ENCODE measurements at regions not wholly inside any gene's neighbourhood (a gene's known extent, or its start where the extent isn't known, plus 50 kb on each side); places are given as distances from the start of the nearest gene placed in this dataset.
"Not testable (repeated sequence)": the region's sequence is repeated elsewhere in the genome, so short reads cannot be mapped to it uniquely, and the experiment has no call there.

DNA sequence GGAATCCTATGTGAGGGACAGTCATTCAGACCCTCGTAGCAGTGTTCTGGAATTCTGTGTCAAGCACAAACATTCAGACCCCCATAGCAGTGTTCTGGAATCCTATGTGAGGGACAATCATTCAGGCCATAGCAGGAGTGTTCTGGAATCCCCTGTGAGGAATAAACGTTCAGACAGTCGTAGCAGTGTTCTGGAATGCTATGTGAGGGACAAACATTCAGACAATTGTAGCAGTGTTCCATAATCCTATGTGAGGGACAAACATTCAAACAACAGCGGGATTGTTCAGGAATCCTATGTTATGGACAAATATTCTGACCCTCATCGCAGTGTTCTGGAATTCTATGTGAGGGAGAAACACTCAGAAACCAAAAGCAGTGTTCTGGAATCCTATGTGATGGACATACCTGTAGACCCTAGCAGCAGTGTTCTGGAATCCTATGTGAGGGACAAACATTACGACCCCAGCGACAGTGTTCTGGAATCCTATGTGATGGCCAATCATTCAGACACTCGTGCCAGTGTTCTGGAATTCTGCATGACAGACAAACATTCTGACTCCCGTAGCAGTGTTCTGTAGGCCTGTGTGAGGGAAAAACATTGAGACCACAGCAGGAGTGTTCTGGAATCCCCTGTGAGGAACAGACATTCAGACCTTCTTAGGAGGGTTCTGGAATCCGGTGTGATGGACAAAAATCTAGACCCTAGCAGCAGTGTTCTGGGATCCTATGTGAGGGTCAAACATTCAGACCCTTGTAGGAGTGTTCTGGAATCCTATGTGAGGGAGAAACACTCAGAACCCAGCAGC is 388.1 kb upstream of the SPATA31A5 start:
- intact Hi-C loops (cut with DNase I); DNase-seq: not testable (repeated sequence)

DNA sequence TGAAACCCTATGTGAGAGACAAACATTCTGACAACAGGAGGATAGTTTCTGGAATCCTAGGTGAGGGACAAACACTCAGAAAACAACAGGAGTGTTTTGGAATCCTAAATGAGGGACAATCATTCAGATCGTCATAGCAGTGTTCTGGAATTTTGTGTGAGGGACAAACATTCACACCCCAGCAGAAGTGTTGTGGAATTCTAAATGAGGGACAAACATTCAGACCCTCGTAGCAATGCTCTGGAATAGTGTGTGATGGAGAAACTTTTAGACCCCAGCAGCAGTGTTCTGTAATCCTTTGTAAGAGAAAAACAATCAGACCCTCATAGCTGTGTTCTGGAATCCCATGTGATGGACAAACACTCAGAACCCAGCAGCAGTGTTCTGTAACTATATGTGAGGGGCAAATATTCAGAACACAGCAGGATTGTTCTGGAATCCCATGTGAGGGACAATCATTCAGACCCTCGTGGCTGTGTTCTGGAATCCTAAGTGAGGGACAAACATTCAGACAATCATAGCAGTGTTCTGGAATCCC is 387.4 kb upstream of the SPATA31A5 start:
- DNase-seq; intact Hi-C loops (cut with DNase I): not testable (repeated sequence)

DNA sequence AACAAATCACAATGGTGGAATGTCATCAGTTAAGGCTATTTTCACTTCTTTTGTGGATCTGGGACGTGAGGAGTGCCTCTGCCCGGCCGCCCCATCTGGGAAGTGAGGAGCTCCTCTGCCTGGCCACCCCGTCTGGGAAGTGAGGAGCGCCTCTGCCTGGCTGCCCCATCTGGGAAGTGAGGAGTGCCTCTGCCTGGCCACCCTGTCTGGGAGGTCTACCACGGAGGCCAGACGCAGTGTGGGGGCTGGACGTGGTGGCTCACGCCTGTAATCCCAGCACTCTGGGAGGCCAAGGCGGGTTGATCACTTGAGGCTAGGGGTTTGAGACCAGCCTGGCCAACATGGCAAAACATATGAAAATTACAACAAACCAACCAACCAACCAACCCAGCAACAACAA is 369.7 kb upstream of the SPATA31A5 start:
- intact Hi-C loops (cut with DNase I); DNase-seq: not testable (repeated sequence)

DNA sequence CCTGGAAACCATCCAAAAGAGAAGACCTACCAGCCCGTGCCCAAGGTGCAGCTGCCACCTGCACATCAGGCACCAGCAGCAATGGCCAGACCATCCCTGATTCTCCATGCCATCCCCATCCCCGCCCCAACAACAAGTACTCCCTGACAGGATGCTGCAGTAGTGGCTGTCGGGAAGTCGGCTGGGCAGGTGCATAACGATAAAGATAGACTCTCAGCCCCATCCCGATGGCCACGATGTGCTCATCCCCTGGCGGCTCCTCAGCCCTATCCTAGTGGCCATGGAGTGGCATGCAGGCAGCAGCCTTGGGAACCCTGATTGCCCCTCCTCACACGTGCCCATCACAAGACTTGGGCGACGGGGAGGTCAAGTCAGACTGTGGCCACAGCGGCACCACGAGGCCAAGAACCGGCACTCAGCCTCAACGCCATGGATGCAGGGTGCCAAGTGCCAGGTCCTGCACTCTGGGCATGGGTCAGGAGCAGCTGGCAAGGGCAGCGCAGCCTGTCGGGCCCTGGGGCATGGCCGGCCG is 368.8 kb upstream of the SPATA31A5 start:
- intact Hi-C loops (cut with DNase I) = no loop called here
- DNase-seq = peak in 1 of 42 donors; percentile 8

DNA sequence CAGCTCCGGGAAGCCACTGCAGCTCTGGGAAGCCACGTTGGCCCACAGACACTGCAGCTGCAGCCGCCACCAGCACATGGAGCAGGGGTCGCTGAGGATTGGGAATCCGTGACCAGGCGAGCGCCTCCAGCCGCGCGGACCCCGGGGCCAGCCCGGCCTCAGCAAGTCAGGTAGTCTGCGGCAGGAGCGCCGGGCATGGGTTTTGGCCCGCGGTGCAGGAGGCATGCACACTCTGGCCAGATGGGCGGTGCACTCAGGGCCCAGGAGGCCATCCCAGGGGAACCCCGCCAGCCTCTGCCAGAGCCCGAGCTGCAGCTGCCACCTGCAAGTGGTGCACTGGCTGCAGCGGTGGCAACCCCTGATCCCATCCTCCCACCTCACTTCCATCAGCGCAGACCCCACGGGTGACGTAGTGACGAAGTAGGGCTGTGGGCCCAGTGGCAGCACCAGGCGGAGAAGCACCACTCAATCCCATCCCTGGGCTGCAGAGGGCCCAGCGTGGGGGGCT is 368.3 kb upstream of the SPATA31A5 start:
- intact Hi-C loops (cut with DNase I) = no loop called here

DNA sequence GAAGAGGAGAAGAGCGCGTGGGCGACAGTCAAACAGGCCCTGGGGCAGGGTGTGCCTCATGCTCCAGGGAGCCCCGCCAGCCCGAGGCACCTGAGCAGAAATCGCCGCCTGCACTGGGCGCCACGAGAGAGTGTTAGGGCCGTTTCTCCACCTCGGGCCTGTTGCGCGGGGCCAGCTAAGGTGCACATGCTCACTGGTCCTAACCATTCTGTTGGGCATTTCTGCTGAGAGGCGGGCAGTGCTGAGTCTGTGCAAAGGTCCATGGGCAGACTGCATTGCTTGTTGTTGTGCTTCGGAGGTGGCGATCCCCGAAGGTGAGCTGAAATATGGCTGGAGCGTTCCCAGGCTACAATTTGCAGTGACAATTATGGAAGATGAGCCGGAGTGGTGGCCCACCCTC is 367.8 kb upstream of the SPATA31A5 start:
- intact Hi-C loops (cut with DNase I) = no loop called here
- no peak for DNase-seq

More for the DNA sequence above, 368.3 kb upstream of the SPATA31A5 start:
- DNase-seq = peak in 1 of 42 donors; percentile 8

DNA sequence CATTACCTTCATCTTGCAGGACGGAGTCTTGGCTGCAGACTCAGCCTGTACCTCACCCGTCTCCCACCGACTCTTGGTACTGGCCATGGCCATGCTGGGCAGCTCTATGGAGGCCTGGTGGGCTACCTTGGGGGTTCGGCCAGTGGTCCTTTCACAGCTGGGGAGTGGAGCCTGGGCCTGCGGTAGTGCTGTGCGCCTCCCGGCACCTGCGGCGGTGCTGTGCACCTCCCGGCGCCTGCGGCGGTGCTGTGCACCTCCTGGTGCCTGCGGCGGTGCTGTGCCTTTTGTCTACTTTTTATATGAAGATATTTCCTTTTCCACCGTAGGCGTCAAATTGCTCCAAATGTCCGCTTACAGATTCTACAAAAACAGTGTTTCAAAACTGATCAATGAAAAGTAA is 367.2 kb upstream of the SPATA31A5 start:
- intact Hi-C loops (cut with DNase I); DNase-seq: not testable (repeated sequence)

Data from head of caudate nucleus (tissue), 42 donors.